ENCODE measurements at regions not wholly inside any gene's neighbourhood (a gene's known extent, or its start where the extent isn't known, plus 50 kb on each side); places are given as distances from the start of the nearest gene placed in this dataset.

- TF ChIP-seq POLR2AphosphoS5 (IDR thresholded peaks at IDR 0.05; ENCODE audit: low read depth, low read length) (no peak), EP300 (IDR thresholded peaks at IDR 0.05; ENCODE audit: borderline replicate concordance in 1 of 2, low read depth in 2 of 2, low read length in 2 of 2) (no peak), CEBPB (IDR thresholded peaks at IDR 0.05; ENCODE audit: low read depth, low read length) (no peak), EZH2 (IDR thresholded peaks at IDR 0.05; ENCODE audit: low read depth, low read length, severe bottlenecking) (no peak), RXRA (IDR thresholded peaks at IDR 0.05; ENCODE audit: insufficient read depth, low read depth, low read length) (no peak)
Measured at GRCh38 chr4:24426557-24426956, 157.8 kb downstream of the DHX15 start.
